Panc1 (cell line): ENCODE measurements at regions not wholly inside any gene's neighbourhood (a gene's known extent, or its start where the extent isn't known, plus 50 kb on each side); places are given as distances from the start of the nearest gene placed in this dataset.

Experiments used
- ATAC-seq: fragments of 200-7000 bp; cut with Tn5 transposase; 2 replicates; pipeline ENCODE4 v1.9.1; 2020; ENCODE audit warnings: mild to moderate bottlenecking, moderate library complexity
- BruUV-seq: library from RNA; stranded (reverse); fragments of 400-500 nt; replicated peaks from 2 replicates; lab custom pipeline; 2021; lab: Mats Ljungman, UMichigan
- CTCF ChIA-PET: fragments of 300-600 bp; sonication (Branson Sonifier 250); formaldehyde crosslinking; loops from one replicate; lab custom pipeline; 2022; ENCODE audit warnings: antibody characterized with exemption; lab: Charles Lee
- POLR2A ChIA-PET: fragments of 300-600 bp; sonication (Branson Sonifier 250); formaldehyde crosslinking; loops from one replicate; lab custom pipeline; 2022; ENCODE audit warnings: antibody characterized with exemption; lab: Charles Lee
- DNase-seq: peaks from one replicate; pipeline ENCODE4 v3.0.0-alpha.2; 2010; ENCODE audit warnings: low read depth, low spot score
- H3K27ac ChIP-seq: 2 replicates; pipeline ENCODE4 v1.5.1; 2011; ENCODE audit warnings: mild to moderate bottlenecking, low read length, inconsistent platforms
- H3K27me3 ChIP-seq: fragments of 200-500 bp; sonication (Bioruptor generic); 2 replicates; pipeline ENCODE4 v1.6.0; 2014; ENCODE audit warnings: low read length, inconsistent platforms; ENCODE audit not compliant: control insufficient read depth, insufficient read depth
- H3K36me3 ChIP-seq: fragments of 200-500 bp; sonication (Bioruptor generic); 2 replicates; pipeline ENCODE4 v1.5.1; 2014; ENCODE audit warnings: inconsistent platforms, mild to moderate bottlenecking, low read length, moderate library complexity; ENCODE audit not compliant: control insufficient read depth, insufficient read depth
- H3K4me1 ChIP-seq: 2 replicates; pipeline ENCODE4 v1.5.1; 2011; ENCODE audit warnings: inconsistent platforms, mild to moderate bottlenecking, low read length, moderate library complexity; ENCODE audit not compliant: control insufficient read depth, insufficient read depth
- H3K4me3 ChIP-seq, 2 experiments: 2 replicates each; pipeline ENCODE4 v1.5.1; 2011 to 2012; ENCODE audit warnings: low read depth in 2 of 2, low read length in 2 of 2, mild to moderate bottlenecking in 2 of 2, inconsistent platforms in 1 of 2, moderate library complexity in 1 of 2
- H3K9me3 ChIP-seq: fragments of 200-500 bp; sonication (Bioruptor generic); 2 replicates; pipeline ENCODE4 v1.5.1; 2014; ENCODE audit warnings: low read depth, mild to moderate bottlenecking, inconsistent platforms, low read length, moderate library complexity; ENCODE audit not compliant: control insufficient read depth, insufficient read depth
- CTCF ChIP-seq: fragments of 450-650 bp; IDR thresholded peaks from 2 replicates; pipeline ENCODE4 v1.5.1; 2017; ENCODE audit warnings: mild to moderate bottlenecking
- POLR2AphosphoS5 ChIP-seq: IDR thresholded peaks from 2 replicates; pipeline ENCODE4 v1.6.1; 2012; ENCODE audit warnings: mild to moderate bottlenecking, low read depth, low read length, moderate library complexity
- REST ChIP-seq, 2 experiments: IDR thresholded peaks; 2 replicates each; pipeline ENCODE4 v1.6.1; 2011 to 2012; ENCODE audit warnings: low read depth in 2 of 2, control low read depth in 1 of 2, low read length in 1 of 2, mild to moderate bottlenecking in 1 of 2, moderate library complexity in 1 of 2; ENCODE audit not compliant: insufficient read depth in 1 of 2
- SIN3A ChIP-seq: IDR thresholded peaks from 2 replicates; pipeline ENCODE4 v1.6.1; 2012; ENCODE audit warnings: low read depth, mild to moderate bottlenecking, low read length, moderate library complexity, borderline replicate concordance; ENCODE audit not compliant: insufficient read depth
- TCF7L2 ChIP-seq: IDR thresholded peaks from 2 replicates; pipeline ENCODE4 v1.6.1; 2011; ENCODE audit warnings: mild to moderate bottlenecking, low read depth, low read length, inconsistent platforms
- in situ Hi-C: cut with HindIII; loops from 2 replicates; pipeline ENCODE4 v1.10.0; 2016; ENCODE audit warnings: low sequenced_read_pairs, low pct_unique_long_range_greater_than_20kb
- intact Hi-C: fragments of 100-400 bp; cut with micrococcal nuclease; formaldehyde crosslinking; loops from one replicate; pipeline ENCODE4 v1.10.0; 2022; ENCODE audit not compliant: unreplicated experiment

- H3K36me3 ChIP-seq, result no peaks in the 10 kb centered on the region
- in situ Hi-C loops (no loop called here), intact Hi-C loops (no loop called here)
- no peak overlapping the region for H3K27ac ChIP-seq
- TF ChIP-seq POLR2AphosphoS5, result no peak
- TF ChIP-seq REST (IDR thresholded peaks at IDR 0.05; ENCODE audit: insufficient read depth in 1 of 2, low read depth in 2 of 2, low read length in 1 of 2), result no peak
- no peak for TF ChIP-seq TCF7L2
- no peak for TF ChIP-seq SIN3A
- no peak for TF ChIP-seq CTCF
- no peaks in the 10 kb centered on the region for H3K9me3 ChIP-seq
- BruUV-seq, result no TSS peak
- ChIA-PET CTCF (interaction anchor here (0.6 kb wide), 1 partner anchor 34 kb away, joined by 4 read pairs; no protein-coding TSS in a partner anchor), POLR2A (interaction anchor here (0.6 kb wide), 2 partner anchors 61 to 216 kb away, joined by 3 to 5 read pairs; no protein-coding TSS in a partner anchor)
- H3K27me3 ChIP-seq, result no peaks in the 10 kb centered on the region
- no peaks in the 10 kb centered on the region; the same call in 1 of the 2 replicates for H3K4me1 ChIP-seq
- DNase-seq, result no peak
- no peak overlapping the region for H3K4me3 ChIP-seq
- ATAC-seq, result no peak
Observed at GRCh38 chr3:13261104-13261830, 158.9 kb downstream of the NUP210 start.

GRCh38 chr3:13260259-13261103 is 159.6 kb downstream of the NUP210 start:
- no peaks in the 10 kb centered on the region for H3K27me3 ChIP-seq

More at GRCh38 chr3:13260259-13261103, 159.6 kb downstream of the NUP210 start:
- no TSS peak for BruUV-seq
- TF ChIP-seq CTCF, result no peak
- TF ChIP-seq TCF7L2, result no peak
- no peak for TF ChIP-seq REST (IDR thresholded peaks at IDR 0.05; ENCODE audit: insufficient read depth in 1 of 2, low read depth in 2 of 2, low read length in 1 of 2)
- no peak for TF ChIP-seq SIN3A
- H3K36me3 ChIP-seq, result no peaks in the 10 kb centered on the region
- in situ Hi-C loops, result no loop called here
- ATAC-seq, result no peak
- no peak for DNase-seq
- H3K27ac ChIP-seq, result no peak overlapping the region
- no peak overlapping the region for H3K4me3 ChIP-seq
- intact Hi-C loops, result no loop called here
- no peaks in the 10 kb centered on the region for H3K9me3 ChIP-seq
- ChIA-PET POLR2A (no interaction called here), CTCF (no interaction called here)
- no peaks in the 10 kb centered on the region; the same call in 1 of the 2 replicates for H3K4me1 ChIP-seq
